ENCODE measurements at regions not wholly inside any gene's neighbourhood (a gene's known extent, or its start where the extent isn't known, plus 50 kb on each side); places are given as distances from the start of the nearest gene placed in this dataset.

- no peaks in the 10 kb centered on the region for H3K4me1 Mint-ChIP-seq
- no peak overlapping the region for H3K4me3 ChIP-seq (ENCODE audit: low read length)
- H3K27me3 ChIP-seq (ENCODE audit: control insufficient read depth, insufficient read depth, low read length, poor library complexity, severe bottlenecking), result no peaks in the 10 kb centered on the region
- DNase-seq, result peak; percentile 69
- H3K27ac Mint-ChIP-seq, result peak overlapping the region; percentile 41
- TF ChIP-seq CTCF (conservative IDR thresholded peaks at IDR 0.05), result no peak
- no peak overlapping the region for H3K9ac ChIP-seq (ENCODE audit: extremely low read depth, low read length, poor library complexity, severe bottlenecking)
- H3K4me3 Mint-ChIP-seq, result no peak overlapping the region
- H3K27me3 Mint-ChIP-seq (ENCODE audit: insufficient read depth), result no peaks in the 10 kb centered on the region
- no peaks in the 10 kb centered on the region for H3K36me3 ChIP-seq (ENCODE audit: control insufficient read depth, insufficient read depth, low read length)
- H3K9me3 Mint-ChIP-seq, result no peaks in the 10 kb centered on the region
- 82 to 87% methylated on average over 6 to 13 of the region's 13 CpGs for WGBS, 2 experiments (ENCODE audit: insufficient coverage in 1 of 2, insufficient read length in 1 of 2)
- no peaks in the 10 kb centered on the region for H3K9me3 ChIP-seq (ENCODE audit: control insufficient read depth, low read length)
- H3K36me3 Mint-ChIP-seq (ENCODE audit: low read depth), result no peaks in the 10 kb centered on the region
- no peak overlapping the region for H3K27ac ChIP-seq (ENCODE audit: low read depth, low read length)
- H3K4me1 ChIP-seq (ENCODE audit: control insufficient read depth, insufficient read depth, low read length), result no peaks in the 10 kb centered on the region
Measured at GRCh38 chr10:89086801-89087521, 96.4 kb downstream of the FAS start.

GRCh38 chr10:89085153-89085552, 94.6 kb downstream of the FAS start:
- Mint-ChIP-seq H3K9me3 (no peaks in the 10 kb centered on the region), H3K4me1 (no peaks in the 10 kb centered on the region), H3K27me3 (ENCODE audit: insufficient read depth) (no peaks in the 10 kb centered on the region), H3K27ac (no peak overlapping the region), H3K36me3 (ENCODE audit: low read depth) (no peaks in the 10 kb centered on the region), H3K4me3 (no peak overlapping the region)
- 93 to 100% methylated on average over 4 of the region's 4 CpGs for WGBS, 2 experiments (ENCODE audit: insufficient coverage in 1 of 2, insufficient read length in 1 of 2)
- Histone ChIP-seq H3K36me3 (ENCODE audit: control insufficient read depth, insufficient read depth, low read length) (no peaks in the 10 kb centered on the region), H3K9me3 (ENCODE audit: control insufficient read depth, low read length) (no peaks in the 10 kb centered on the region), H3K4me3 (ENCODE audit: low read length) (no peak overlapping the region), H3K27me3 (ENCODE audit: control insufficient read depth, insufficient read depth, low read length, poor library complexity, severe bottlenecking) (no peaks in the 10 kb centered on the region), H3K9ac (ENCODE audit: extremely low read depth, low read length, poor library complexity, severe bottlenecking) (no peak overlapping the region), H3K27ac (ENCODE audit: low read depth, low read length) (no peak overlapping the region), H3K4me1 (ENCODE audit: control insufficient read depth, insufficient read depth, low read length) (no peaks in the 10 kb centered on the region)
- DNase-seq, result no peak
- TF ChIP-seq CTCF (conservative IDR thresholded peaks at IDR 0.05), result no peak

- Mint-ChIP-seq H3K4me3 (no peak overlapping the region), H3K27me3 (ENCODE audit: insufficient read depth) (no peaks in the 10 kb centered on the region), H3K36me3 (ENCODE audit: low read depth) (no peaks in the 10 kb centered on the region), H3K9me3 (no peaks in the 10 kb centered on the region), H3K4me1 (no peaks in the 10 kb centered on the region), H3K27ac (no peak overlapping the region)
- 97% methylated on average over 2 of the region's 5 CpGs; no CpG with 5 or more reads in 1 of the 2 experiments for WGBS, 2 experiments (ENCODE audit: insufficient coverage in 1 of 2, insufficient read length in 1 of 2)
- Histone ChIP-seq H3K9me3 (ENCODE audit: control insufficient read depth, low read length) (no peaks in the 10 kb centered on the region), H3K4me3 (ENCODE audit: low read length) (no peak overlapping the region), H3K9ac (ENCODE audit: extremely low read depth, low read length, poor library complexity, severe bottlenecking) (no peak overlapping the region), H3K4me1 (ENCODE audit: control insufficient read depth, insufficient read depth, low read length) (no peaks in the 10 kb centered on the region), H3K36me3 (ENCODE audit: control insufficient read depth, insufficient read depth, low read length) (no peaks in the 10 kb centered on the region), H3K27me3 (ENCODE audit: control insufficient read depth, insufficient read depth, low read length, poor library complexity, severe bottlenecking) (no peaks in the 10 kb centered on the region), H3K27ac (ENCODE audit: low read depth, low read length) (no peak overlapping the region)
- no peak for TF ChIP-seq CTCF (conservative IDR thresholded peaks at IDR 0.05)
- DNase-seq, result no peak
Measured at GRCh38 chr10:89082086-89082485, 91.5 kb downstream of the FAS start.

Measured in endodermal cell (in vitro differentiated cells).